ENCODE measurements at regions not wholly inside any gene's neighbourhood (a gene's known extent, or its start where the extent isn't known, plus 50 kb on each side); places are given as distances from the start of the nearest gene placed in this dataset.
A peak's percentile ranks its signal among the peaks of the same experiment; 100 is the strongest.
"Not testable (repeated sequence)": the region's sequence is repeated elsewhere in the genome, so short reads cannot be mapped to it uniquely, and the experiment has no call there.

GRCh38 chr13:108069521-108070210 lies 145.7 kb downstream of the LIG4 start:
- no peak for ATAC-seq (ENCODE audit: low read depth in 2 of 2)
- Mint-ChIP-seq H3K27me3 (no peaks in the 10 kb centered on the region), H3K4me3 (peak overlapping the region in 1 of 8 donors; percentile 52), H3K36me3 (no peaks in the 10 kb centered on the region), H3K4me1 (no peaks in the 10 kb centered on the region), H3K9me3 (peaks cover 9 to 43% (median 20%) of the 10 kb centered on the region in 7 donors), H3K27ac (peak overlapping the region in 1 of 6 donors; percentile 76)
- DNase-seq = no peak

- H3K27ac Mint-ChIP-seq; DNase-seq; H3K36me3 Mint-ChIP-seq; ATAC-seq (ENCODE audit: low read depth in 2 of 2); H3K4me1 Mint-ChIP-seq; H3K27me3 Mint-ChIP-seq; H3K4me3 Mint-ChIP-seq: not testable (repeated sequence)
- peaks cover 8 to 49% (median 22%) of the 10 kb centered on the region in 7 donors for H3K9me3 Mint-ChIP-seq
Measured at GRCh38 chr13:108064372-108064771, 151.0 kb downstream of the LIG4 start.

GRCh38 chr13:108060111-108060510 lies 155.2 kb downstream of the LIG4 start:
- H3K4me3 Mint-ChIP-seq = no peak overlapping the region
- no peak for ATAC-seq (ENCODE audit: low read depth in 2 of 2)
- H3K4me1 Mint-ChIP-seq = no peaks in the 10 kb centered on the region

GRCh38 chr13:108056278-108056677 lies 159.1 kb downstream of the LIG4 start:
- H3K4me3 Mint-ChIP-seq = no peak overlapping the region

More at GRCh38 chr13:108060111-108060510, 155.2 kb downstream of the LIG4 start:
- Mint-ChIP-seq H3K27ac (no peak overlapping the region), H3K36me3 (peaks cover 0 to 4% of the 10 kb centered on the region in 2 donors), H3K27me3 (no peaks in the 10 kb centered on the region), H3K9me3 (peaks cover 6 to 26% (median 12%) of the 10 kb centered on the region in 7 donors)
- no peak for DNase-seq

GRCh38 chr13:108049211-108049610 lies 166.1 kb downstream of the LIG4 start:
- DNase-seq (no peak), ATAC-seq (ENCODE audit: low read depth in 2 of 2) (no peak)
- Mint-ChIP-seq H3K27ac (no peak overlapping the region), H3K4me1 (no peaks in the 10 kb centered on the region), H3K36me3 (no peaks in the 10 kb centered on the region), H3K9me3 (peaks cover 0 to 3% (median 0%) of the 10 kb centered on the region in 7 donors), H3K4me3 (no peak overlapping the region), H3K27me3 (no peaks in the 10 kb centered on the region)

More at GRCh38 chr13:108056278-108056677, 159.1 kb downstream of the LIG4 start:
- ATAC-seq (ENCODE audit: low read depth in 2 of 2) (no peak), DNase-seq (no peak)
- H3K27ac Mint-ChIP-seq = no peak overlapping the region
- H3K9me3 Mint-ChIP-seq = peaks cover 0 to 3% (median under 1%) of the 10 kb centered on the region in 7 donors
- H3K36me3 Mint-ChIP-seq = no peaks in the 10 kb centered on the region
- H3K4me1 Mint-ChIP-seq = no peaks in the 10 kb centered on the region
- no peaks in the 10 kb centered on the region for H3K27me3 Mint-ChIP-seq

- ATAC-seq (ENCODE audit: low read depth in 2 of 2) = no peak
- Mint-ChIP-seq H3K4me1 (no peaks in the 10 kb centered on the region), H3K27me3 (no peaks in the 10 kb centered on the region), H3K4me3 (no peak overlapping the region), H3K9me3 (peaks cover 0 to 8% (median 3%) of the 10 kb centered on the region in 7 donors), H3K27ac (no peak overlapping the region), H3K36me3 (no peaks in the 10 kb centered on the region)
- DNase-seq = no peak
Measured at GRCh38 chr13:108044954-108045353, 170.4 kb downstream of the LIG4 start.

GRCh38 chr13:108042866-108043265 lies 172.5 kb downstream of the LIG4 start:
- not testable (repeated sequence) for H3K36me3 Mint-ChIP-seq; H3K4me3 Mint-ChIP-seq; H3K27me3 Mint-ChIP-seq; H3K9me3 Mint-ChIP-seq; H3K4me1 Mint-ChIP-seq; ATAC-seq (ENCODE audit: low read depth in 2 of 2); DNase-seq; H3K27ac Mint-ChIP-seq

GRCh38 chr13:108037348-108037747 lies 178.0 kb downstream of the LIG4 start:
- Mint-ChIP-seq H3K36me3 (no peaks in the 10 kb centered on the region), H3K27ac (no peak overlapping the region), H3K27me3 (no peaks in the 10 kb centered on the region), H3K4me1 (no peaks in the 10 kb centered on the region), H3K9me3 (peaks cover 0 to 8% (median 3%) of the 10 kb centered on the region in 7 donors), H3K4me3 (no peak overlapping the region)
- no peak for DNase-seq
- no peak for ATAC-seq (ENCODE audit: low read depth in 2 of 2)

- peaks cover 0 to 5% (median 3%) of the 10 kb centered on the region in 7 donors for H3K9me3 Mint-ChIP-seq
- no peak overlapping the region for H3K4me3 Mint-ChIP-seq
- H3K36me3 Mint-ChIP-seq = no peaks in the 10 kb centered on the region
- ATAC-seq (ENCODE audit: low read depth in 2 of 2) (no peak), DNase-seq (no peak)
- no peak overlapping the region for H3K27ac Mint-ChIP-seq
- H3K27me3 Mint-ChIP-seq = no peaks in the 10 kb centered on the region
- H3K4me1 Mint-ChIP-seq = no peaks in the 10 kb centered on the region
Measured at GRCh38 chr13:108036411-108036932, 178.9 kb downstream of the LIG4 start.

GRCh38 chr13:108034909-108035410 lies 180.4 kb downstream of the LIG4 start:
- Mint-ChIP-seq H3K4me3 (no peak overlapping the region), H3K27ac (no peak overlapping the region), H3K4me1 (no peaks in the 10 kb centered on the region), H3K27me3 (no peaks in the 10 kb centered on the region), H3K36me3 (no peaks in the 10 kb centered on the region), H3K9me3 (peaks cover 0 to 4% (median 3%) of the 10 kb centered on the region in 7 donors)
- ATAC-seq (ENCODE audit: low read depth in 2 of 2) = no peak
- no peak for DNase-seq

- DNase-seq (no peak), ATAC-seq (ENCODE audit: low read depth in 2 of 2) (no peak)
- no peak overlapping the region for H3K27ac Mint-ChIP-seq
- H3K4me1 Mint-ChIP-seq = no peaks in the 10 kb centered on the region
- peaks cover 0 to 5% (median 4%) of the 10 kb centered on the region in 7 donors for H3K9me3 Mint-ChIP-seq
- no peak overlapping the region for H3K4me3 Mint-ChIP-seq
- H3K36me3 Mint-ChIP-seq = no peaks in the 10 kb centered on the region
- no peaks in the 10 kb centered on the region for H3K27me3 Mint-ChIP-seq
Measured at GRCh38 chr13:108033800-108034707, 181.3 kb downstream of the LIG4 start.

GRCh38 chr13:108031865-108032264 lies 183.5 kb downstream of the LIG4 start:
- H3K9me3 Mint-ChIP-seq = peaks cover 0 to 7% (median 4%) of the 10 kb centered on the region in 7 donors
- H3K36me3 Mint-ChIP-seq = no peaks in the 10 kb centered on the region
- no peaks in the 10 kb centered on the region for H3K27me3 Mint-ChIP-seq
- ATAC-seq (ENCODE audit: low read depth in 2 of 2) = no peak
- H3K4me1 Mint-ChIP-seq = no peaks in the 10 kb centered on the region
- no peak overlapping the region for H3K4me3 Mint-ChIP-seq
- DNase-seq = no peak
- H3K27ac Mint-ChIP-seq = peak overlapping the region in 1 of 6 donors; percentile 35

- ATAC-seq (ENCODE audit: low read depth in 2 of 2) (no peak), DNase-seq (no peak)
- Mint-ChIP-seq H3K4me3 (no peak overlapping the region), H3K27ac (no peak overlapping the region), H3K4me1 (no peaks in the 10 kb centered on the region), H3K36me3 (no peaks in the 10 kb centered on the region), H3K9me3 (peaks cover 0 to 6% (median 2%) of the 10 kb centered on the region in 7 donors), H3K27me3 (no peaks in the 10 kb centered on the region)
Measured at GRCh38 chr13:108030769-108031168, 184.6 kb downstream of the LIG4 start.
